ENCODE measurements at regions not wholly inside any gene's neighbourhood (a gene's known extent, or its start where the extent isn't known, plus 50 kb on each side); places are given as distances from the start of the nearest gene placed in this dataset.

DNA sequence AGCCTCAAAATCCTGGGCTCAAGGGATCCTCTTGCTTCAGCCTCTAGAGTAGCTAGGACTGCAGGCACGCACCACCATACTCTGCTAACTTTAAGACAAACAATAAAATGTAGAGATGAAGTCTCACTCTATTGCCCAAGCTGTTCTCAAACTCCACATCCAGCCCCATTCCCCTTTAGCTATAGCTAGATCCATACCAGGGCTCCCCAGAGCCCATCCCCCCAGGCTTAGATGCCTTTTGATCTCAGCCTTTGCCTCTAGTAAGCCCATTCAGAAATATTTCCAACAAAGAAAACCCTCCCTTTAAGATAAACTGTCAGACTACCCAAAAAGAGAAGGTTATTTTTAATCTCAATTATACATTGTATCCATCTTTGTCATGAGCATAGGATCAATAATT lies 325.4 kb downstream of the CHRM3 start:
- ATAC-seq, result peak; percentile 71
- Mint-ChIP-seq H3K4me1 (peaks cover 28% of the 10 kb centered on the region), H3K4me3 (no peak overlapping the region)

More for the DNA sequence above, 325.4 kb downstream of the CHRM3 start:
- H3F3A ChIP-seq (replicated peaks; ENCODE audit: low read depth), result no peaks in the 10 kb centered on the region
- H3K4me1 ChIP-seq (ENCODE audit: insufficient read depth), result peaks cover 21% of the 10 kb centered on the region
- no peaks in the 10 kb centered on the region for H4K20me1 ChIP-seq (replicated peaks; ENCODE audit: insufficient read depth)
- no peak overlapping the region for H3K4me3 ChIP-seq
- 0 out of 2 replicates have a peak, but pooled peaks cover 5% of the 10 kb centered on the region for H3K9me2 ChIP-seq (ENCODE audit: insufficient read depth)
- TF ChIP-seq EZH2 (IDR thresholded peaks at IDR 0.05; ENCODE audit: low read depth, unreplicated experiment) (no peak), ZNF114 (CRISPR knock-in tag; IDR thresholded peaks at IDR 0.05) (no peak), ZNF331 (CRISPR knock-in tag; IDR thresholded peaks at IDR 0.05; ENCODE audit: low read depth) (no peak), NANOG (IDR thresholded peaks at IDR 0.05; ENCODE audit: borderline replicate concordance) (no peak), STAT1 (IDR thresholded peaks at IDR 0.05; ENCODE audit: unreplicated experiment) (no peak), JUNB (IDR thresholded peaks at IDR 0.05; ENCODE audit: unreplicated experiment) (no peak), EZH2phosphoT487 (IDR thresholded peaks at IDR 0.05; ENCODE audit: unreplicated experiment) (no peak), CREB1 (CRISPR knock-in tag; IDR thresholded peaks at IDR 0.05; ENCODE audit: low read depth) (no peak), POLR2AphosphoS5 (IDR thresholded peaks at IDR 0.05; ENCODE audit: low read depth) (no peak)
- TF ChIP-seq, protein P1, sequence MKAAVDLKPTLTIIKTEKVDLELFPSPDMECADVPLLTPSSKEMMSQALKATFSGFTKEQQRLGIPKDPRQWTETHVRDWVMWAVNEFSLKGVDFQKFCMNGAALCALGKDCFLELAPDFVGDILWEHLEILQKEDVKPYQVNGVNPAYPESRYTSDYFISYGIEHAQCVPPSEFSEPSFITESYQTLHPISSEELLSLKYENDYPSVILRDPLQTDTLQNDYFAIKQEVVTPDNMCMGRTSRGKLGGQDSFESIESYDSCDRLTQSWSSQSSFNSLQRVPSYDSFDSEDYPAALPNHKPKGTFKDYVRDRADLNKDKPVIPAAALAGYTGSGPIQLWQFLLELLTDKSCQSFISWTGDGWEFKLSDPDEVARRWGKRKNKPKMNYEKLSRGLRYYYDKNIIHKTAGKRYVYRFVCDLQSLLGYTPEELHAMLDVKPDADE (IDR thresholded peaks at IDR 0.05), result no peak
- TF ChIP-seq, protein P2, sequence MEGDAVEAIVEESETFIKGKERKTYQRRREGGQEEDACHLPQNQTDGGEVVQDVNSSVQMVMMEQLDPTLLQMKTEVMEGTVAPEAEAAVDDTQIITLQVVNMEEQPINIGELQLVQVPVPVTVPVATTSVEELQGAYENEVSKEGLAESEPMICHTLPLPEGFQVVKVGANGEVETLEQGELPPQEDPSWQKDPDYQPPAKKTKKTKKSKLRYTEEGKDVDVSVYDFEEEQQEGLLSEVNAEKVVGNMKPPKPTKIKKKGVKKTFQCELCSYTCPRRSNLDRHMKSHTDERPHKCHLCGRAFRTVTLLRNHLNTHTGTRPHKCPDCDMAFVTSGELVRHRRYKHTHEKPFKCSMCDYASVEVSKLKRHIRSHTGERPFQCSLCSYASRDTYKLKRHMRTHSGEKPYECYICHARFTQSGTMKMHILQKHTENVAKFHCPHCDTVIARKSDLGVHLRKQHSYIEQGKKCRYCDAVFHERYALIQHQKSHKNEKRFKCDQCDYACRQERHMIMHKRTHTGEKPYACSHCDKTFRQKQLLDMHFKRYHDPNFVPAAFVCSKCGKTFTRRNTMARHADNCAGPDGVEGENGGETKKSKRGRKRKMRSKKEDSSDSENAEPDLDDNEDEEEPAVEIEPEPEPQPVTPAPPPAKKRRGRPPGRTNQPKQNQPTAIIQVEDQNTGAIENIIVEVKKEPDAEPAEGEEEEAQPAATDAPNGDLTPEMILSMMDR (conservative IDR thresholded peaks at IDR 0.05; ENCODE audit: low read depth in 2 of 2), result no peak
- TF ChIP-seq, protein P3, sequence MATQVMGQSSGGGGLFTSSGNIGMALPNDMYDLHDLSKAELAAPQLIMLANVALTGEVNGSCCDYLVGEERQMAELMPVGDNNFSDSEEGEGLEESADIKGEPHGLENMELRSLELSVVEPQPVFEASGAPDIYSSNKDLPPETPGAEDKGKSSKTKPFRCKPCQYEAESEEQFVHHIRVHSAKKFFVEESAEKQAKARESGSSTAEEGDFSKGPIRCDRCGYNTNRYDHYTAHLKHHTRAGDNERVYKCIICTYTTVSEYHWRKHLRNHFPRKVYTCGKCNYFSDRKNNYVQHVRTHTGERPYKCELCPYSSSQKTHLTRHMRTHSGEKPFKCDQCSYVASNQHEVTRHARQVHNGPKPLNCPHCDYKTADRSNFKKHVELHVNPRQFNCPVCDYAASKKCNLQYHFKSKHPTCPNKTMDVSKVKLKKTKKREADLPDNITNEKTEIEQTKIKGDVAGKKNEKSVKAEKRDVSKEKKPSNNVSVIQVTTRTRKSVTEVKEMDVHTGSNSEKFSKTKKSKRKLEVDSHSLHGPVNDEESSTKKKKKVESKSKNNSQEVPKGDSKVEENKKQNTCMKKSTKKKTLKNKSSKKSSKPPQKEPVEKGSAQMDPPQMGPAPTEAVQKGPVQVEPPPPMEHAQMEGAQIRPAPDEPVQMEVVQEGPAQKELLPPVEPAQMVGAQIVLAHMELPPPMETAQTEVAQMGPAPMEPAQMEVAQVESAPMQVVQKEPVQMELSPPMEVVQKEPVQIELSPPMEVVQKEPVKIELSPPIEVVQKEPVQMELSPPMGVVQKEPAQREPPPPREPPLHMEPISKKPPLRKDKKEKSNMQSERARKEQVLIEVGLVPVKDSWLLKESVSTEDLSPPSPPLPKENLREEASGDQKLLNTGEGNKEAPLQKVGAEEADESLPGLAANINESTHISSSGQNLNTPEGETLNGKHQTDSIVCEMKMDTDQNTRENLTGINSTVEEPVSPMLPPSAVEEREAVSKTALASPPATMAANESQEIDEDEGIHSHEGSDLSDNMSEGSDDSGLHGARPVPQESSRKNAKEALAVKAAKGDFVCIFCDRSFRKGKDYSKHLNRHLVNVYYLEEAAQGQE (IDR thresholded peaks at IDR 0.05; ENCODE audit: unreplicated experiment), result no peak
- TF ChIP-seq, protein P4, sequence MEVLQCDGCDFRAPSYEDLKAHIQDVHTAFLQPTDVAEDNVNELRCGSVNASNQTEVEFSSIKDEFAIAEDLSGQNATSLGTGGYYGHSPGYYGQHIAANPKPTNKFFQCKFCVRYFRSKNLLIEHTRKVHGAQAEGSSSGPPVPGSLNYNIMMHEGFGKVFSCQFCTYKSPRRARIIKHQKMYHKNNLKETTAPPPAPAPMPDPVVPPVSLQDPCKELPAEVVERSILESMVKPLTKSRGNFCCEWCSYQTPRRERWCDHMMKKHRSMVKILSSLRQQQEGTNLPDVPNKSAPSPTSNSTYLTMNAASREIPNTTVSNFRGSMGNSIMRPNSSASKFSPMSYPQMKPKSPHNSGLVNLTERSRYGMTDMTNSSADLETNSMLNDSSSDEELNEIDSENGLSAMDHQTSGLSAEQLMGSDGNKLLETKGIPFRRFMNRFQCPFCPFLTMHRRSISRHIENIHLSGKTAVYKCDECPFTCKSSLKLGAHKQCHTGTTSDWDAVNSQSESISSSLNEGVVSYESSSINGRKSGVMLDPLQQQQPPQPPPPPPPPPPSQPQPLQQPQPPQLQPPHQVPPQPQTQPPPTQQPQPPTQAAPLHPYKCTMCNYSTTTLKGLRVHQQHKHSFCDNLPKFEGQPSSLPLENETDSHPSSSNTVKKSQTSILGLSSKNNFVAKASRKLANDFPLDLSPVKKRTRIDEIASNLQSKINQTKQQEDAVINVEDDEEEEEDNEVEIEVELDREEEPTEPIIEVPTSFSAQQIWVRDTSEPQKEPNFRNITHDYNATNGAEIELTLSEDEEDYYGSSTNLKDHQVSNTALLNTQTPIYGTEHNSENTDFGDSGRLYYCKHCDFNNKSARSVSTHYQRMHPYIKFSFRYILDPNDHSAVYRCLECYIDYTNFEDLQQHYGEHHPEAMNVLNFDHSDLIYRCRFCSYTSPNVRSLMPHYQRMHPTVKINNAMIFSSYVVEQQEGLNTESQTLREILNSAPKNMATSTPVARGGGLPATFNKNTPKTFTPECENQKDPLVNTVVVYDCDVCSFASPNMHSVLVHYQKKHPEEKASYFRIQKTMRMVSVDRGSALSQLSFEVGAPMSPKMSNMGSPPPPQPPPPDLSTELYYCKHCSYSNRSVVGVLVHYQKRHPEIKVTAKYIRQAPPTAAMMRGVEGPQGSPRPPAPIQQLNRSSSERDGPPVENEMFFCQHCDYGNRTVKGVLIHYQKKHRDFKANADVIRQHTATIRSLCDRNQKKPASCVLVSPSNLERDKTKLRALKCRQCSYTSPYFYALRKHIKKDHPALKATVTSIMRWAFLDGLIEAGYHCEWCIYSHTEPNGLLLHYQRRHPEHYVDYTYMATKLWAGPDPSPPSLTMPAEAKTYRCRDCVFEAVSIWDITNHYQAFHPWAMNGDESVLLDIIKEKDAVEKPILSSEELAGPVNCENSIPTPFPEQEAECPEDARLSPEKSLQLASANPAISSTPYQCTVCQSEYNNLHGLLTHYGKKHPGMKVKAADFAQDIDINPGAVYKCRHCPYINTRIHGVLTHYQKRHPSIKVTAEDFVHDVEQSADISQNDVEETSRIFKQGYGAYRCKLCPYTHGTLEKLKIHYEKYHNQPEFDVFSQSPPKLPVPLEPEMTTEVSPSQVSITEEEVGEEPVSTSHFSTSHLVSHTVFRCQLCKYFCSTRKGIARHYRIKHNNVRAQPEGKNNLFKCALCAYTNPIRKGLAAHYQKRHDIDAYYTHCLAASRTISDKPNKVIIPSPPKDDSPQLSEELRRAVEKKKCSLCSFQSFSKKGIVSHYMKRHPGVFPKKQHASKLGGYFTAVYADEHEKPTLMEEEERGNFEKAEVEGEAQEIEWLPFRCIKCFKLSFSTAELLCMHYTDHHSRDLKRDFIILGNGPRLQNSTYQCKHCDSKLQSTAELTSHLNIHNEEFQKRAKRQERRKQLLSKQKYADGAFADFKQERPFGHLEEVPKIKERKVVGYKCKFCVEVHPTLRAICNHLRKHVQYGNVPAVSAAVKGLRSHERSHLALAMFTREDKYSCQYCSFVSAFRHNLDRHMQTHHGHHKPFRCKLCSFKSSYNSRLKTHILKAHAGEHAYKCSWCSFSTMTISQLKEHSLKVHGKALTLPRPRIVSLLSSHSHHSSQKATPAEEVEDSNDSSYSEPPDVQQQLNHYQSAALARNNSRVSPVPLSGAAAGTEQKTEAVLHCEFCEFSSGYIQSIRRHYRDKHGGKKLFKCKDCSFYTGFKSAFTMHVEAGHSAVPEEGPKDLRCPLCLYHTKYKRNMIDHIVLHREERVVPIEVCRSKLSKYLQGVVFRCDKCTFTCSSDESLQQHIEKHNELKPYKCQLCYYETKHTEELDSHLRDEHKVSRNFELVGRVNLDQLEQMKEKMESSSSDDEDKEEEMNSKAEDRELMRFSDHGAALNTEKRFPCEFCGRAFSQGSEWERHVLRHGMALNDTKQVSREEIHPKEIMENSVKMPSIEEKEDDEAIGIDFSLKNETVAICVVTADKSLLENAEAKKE (CRISPR knock-in tag; IDR thresholded peaks at IDR 0.05), result no peak
- peak overlapping the region; percentile 2 for H3K4me2 ChIP-seq
- H2AFZ ChIP-seq, result no peak overlapping the region
- Mint-ChIP-seq H3K27me3 (ENCODE audit: insufficient read depth, low read depth, poor library complexity) (peaks cover 1% of the 10 kb centered on the region), H3K27ac (peak overlapping the region; percentile 9; the same call in 1 of the 2 replicates), H3K9me3 (no peaks in the 10 kb centered on the region), H3K36me3 (ENCODE audit: low read depth) (no peaks in the 10 kb centered on the region)
- H3K27ac ChIP-seq (ENCODE audit: low read depth), result no peak overlapping the region
- no peaks in the 10 kb centered on the region for H3K27me3 ChIP-seq (ENCODE audit: insufficient read depth)
- peak; percentile 63 for DNase-seq (ENCODE audit: low spot score)
- H3K79me2 ChIP-seq (replicated peaks; ENCODE audit: insufficient read depth), result no peaks in the 10 kb centered on the region
- no peaks in the 10 kb centered on the region for H3K36me3 ChIP-seq (ENCODE audit: insufficient read depth)

All from GM23338 (cell line).